Thyroid gland (tissue), 4 donors: ENCODE measurements at regions not wholly inside any gene's neighbourhood (a gene's known extent, or its start where the extent isn't known, plus 50 kb on each side); places are given as distances from the start of the nearest gene placed in this dataset.

Source experiments
- CTCF ChIP-seq, 6 experiments: fragments of 200-600 bp in 3 of 6; fragments of 450-650 bp in 3 of 6; sonication (generic) in 3 of 6; IDR thresholded peaks; one replicate each; pipeline ENCODE4 v1.5.1; 2016 to 2019; ENCODE audit warnings: antibody characterized with exemption in 6 of 6, mild to moderate bottlenecking in 2 of 6, inconsistent platforms in 1 of 6, moderate library complexity in 1 of 6
- POLR2A ChIP-seq, 2 donors: fragments of 450-650 bp; IDR thresholded peaks; one replicate each; pipeline ENCODE4 v1.6.1; 2017; ENCODE audit warnings: antibody characterized with exemption in 2 of 2, mild to moderate bottlenecking in 2 of 2, moderate library complexity in 1 of 2

- TF ChIP-seq CTCF (IDR thresholded peaks at IDR 0.05) = no peak
- TF ChIP-seq POLR2A (IDR thresholded peaks at IDR 0.05) = no peak
Observed at GRCh38 chr13:80118099-80118498, 222.8 kb downstream of the SPRY2 start.
